Chondrocyte (in vitro differentiated cells): ENCODE measurements at regions not wholly inside any gene's neighbourhood (a gene's known extent, or its start where the extent isn't known, plus 50 kb on each side); places are given as distances from the start of the nearest gene placed in this dataset.
A peak's percentile ranks its signal among the peaks of the same experiment; 100 is the strongest.

ENCODE experiments used
- DNase-seq: peaks from one replicate; pipeline ENCODE4 v3.0.0; 2021; ENCODE audit warnings: mixed read lengths, low spot score
- H3K27ac Mint-ChIP-seq: one replicate; pipeline ENCODE4 v1.8.0; 2021; ENCODE audit warnings: mild to moderate bottlenecking, moderate library complexity, mixed read lengths; ENCODE audit not compliant: unreplicated experiment
- H3K27me3 Mint-ChIP-seq: 2 replicates; pipeline ENCODE4 v1.8.0; 2021; ENCODE audit warnings: low read depth, mixed read lengths
- H3K36me3 Mint-ChIP-seq: 2 replicates; pipeline ENCODE4 v1.8.0; 2021; ENCODE audit warnings: low read depth, mixed read lengths
- H3K4me1 Mint-ChIP-seq: 2 replicates; pipeline ENCODE4 v1.8.0; 2021; ENCODE audit warnings: low read depth, mild to moderate bottlenecking, mixed read lengths
- H3K4me3 Mint-ChIP-seq: one replicate; pipeline ENCODE4 v1.8.0; 2021; ENCODE audit warnings: mild to moderate bottlenecking, moderate library complexity, mixed read lengths; ENCODE audit not compliant: unreplicated experiment
- H3K9me3 Mint-ChIP-seq: 2 replicates; pipeline ENCODE4 v1.8.0; 2021; ENCODE audit warnings: low read depth, mixed read lengths
- CTCF ChIP-seq: fragments of 200-600 bp; sonication (generic); IDR thresholded peaks from 2 replicates; pipeline ENCODE4 v1.5.0; 2021; ENCODE audit warnings: antibody characterized with exemption, mild to moderate bottlenecking, moderate library complexity

DNA sequence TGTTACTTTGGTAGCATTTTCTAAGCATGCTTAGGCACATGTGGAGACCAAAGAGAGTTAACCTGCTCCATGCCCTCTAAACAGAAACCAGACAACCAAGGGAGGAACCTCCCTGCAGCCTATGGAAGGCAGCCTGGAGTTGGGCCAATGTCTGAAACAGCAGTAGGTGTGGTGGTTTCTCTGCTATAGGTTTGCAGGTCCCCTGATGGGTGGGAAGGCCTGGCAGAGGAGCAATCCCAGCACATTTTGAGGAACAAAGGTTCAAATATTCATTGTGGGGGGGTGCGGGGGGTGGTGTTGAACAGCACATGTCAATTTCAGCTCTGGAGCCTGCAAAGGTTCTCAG is 65.4 kb downstream of the DACT1 start:
- no peak for DNase-seq
- Mint-ChIP-seq H3K4me1 (peaks cover 20% of the 10 kb centered on the region), H3K27ac (no peak overlapping the region), H3K9me3 (no peaks in the 10 kb centered on the region), H3K27me3 (no peaks in the 10 kb centered on the region), H3K36me3 (no peaks in the 10 kb centered on the region), H3K4me3 (no peak overlapping the region)
- TF ChIP-seq CTCF: no peak

DNA sequence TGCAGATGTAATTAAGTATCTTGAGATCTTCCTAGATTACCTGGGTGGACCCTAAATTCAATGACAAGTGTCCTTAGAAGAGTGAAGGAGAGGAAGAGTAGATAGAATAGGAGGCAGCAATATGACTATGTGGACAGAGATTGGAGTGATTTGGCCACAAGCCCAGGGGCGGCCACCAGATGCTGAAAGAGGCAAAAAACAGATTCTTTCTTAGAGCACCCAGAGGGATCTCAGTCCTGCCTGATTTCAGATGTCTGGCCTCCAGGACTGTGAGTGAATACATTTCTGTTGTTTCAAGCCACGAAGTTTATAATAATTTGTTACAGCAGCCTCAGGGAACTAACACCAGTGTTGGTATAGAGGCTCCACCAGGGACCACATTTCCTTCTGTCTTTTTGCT is 67.3 kb downstream of the DACT1 start:
- Mint-ChIP-seq H3K27me3 (no peaks in the 10 kb centered on the region), H3K4me1 (peaks cover 25% of the 10 kb centered on the region), H3K27ac (no peak overlapping the region), H3K36me3 (no peaks in the 10 kb centered on the region), H3K4me3 (no peak overlapping the region), H3K9me3 (no peaks in the 10 kb centered on the region)
- DNase-seq: no peak
- TF ChIP-seq CTCF: no peak

GRCh38 chr14:58707949-58708348 is 70.2 kb downstream of the DACT1 start:
- no peak for TF ChIP-seq CTCF
- no peak overlapping the region for H3K27ac Mint-ChIP-seq
- H3K9me3 Mint-ChIP-seq: no peaks in the 10 kb centered on the region
- no peaks in the 10 kb centered on the region for H3K27me3 Mint-ChIP-seq
- H3K4me3 Mint-ChIP-seq: no peak overlapping the region
- peaks cover 35% of the 10 kb centered on the region for H3K4me1 Mint-ChIP-seq
- no peak for DNase-seq
- H3K36me3 Mint-ChIP-seq: no peaks in the 10 kb centered on the region

- peak overlapping the region; percentile 6 for H3K27ac Mint-ChIP-seq
- H3K9me3 Mint-ChIP-seq: no peaks in the 10 kb centered on the region
- no peak for DNase-seq
- H3K4me3 Mint-ChIP-seq: no peak overlapping the region
- TF ChIP-seq CTCF: no peak
- H3K4me1 Mint-ChIP-seq: peaks cover 33% of the 10 kb centered on the region
- no peaks in the 10 kb centered on the region for H3K36me3 Mint-ChIP-seq
- H3K27me3 Mint-ChIP-seq: no peaks in the 10 kb centered on the region
Observed at GRCh38 chr14:58709949-58710348, 72.2 kb downstream of the DACT1 start.

- Mint-ChIP-seq H3K4me1 (peaks cover 27% of the 10 kb centered on the region), H3K4me3 (no peak overlapping the region), H3K27me3 (no peaks in the 10 kb centered on the region), H3K27ac (no peak overlapping the region), H3K9me3 (no peaks in the 10 kb centered on the region), H3K36me3 (no peaks in the 10 kb centered on the region)
- TF ChIP-seq CTCF: no peak
- no peak for DNase-seq
Observed at GRCh38 chr14:58711382-58711781, 73.6 kb downstream of the DACT1 start.
